ENCODE measurements at regions not wholly inside any gene's neighbourhood (a gene's known extent, or its start where the extent isn't known, plus 50 kb on each side); places are given as distances from the start of the nearest gene placed in this dataset.

DNA sequence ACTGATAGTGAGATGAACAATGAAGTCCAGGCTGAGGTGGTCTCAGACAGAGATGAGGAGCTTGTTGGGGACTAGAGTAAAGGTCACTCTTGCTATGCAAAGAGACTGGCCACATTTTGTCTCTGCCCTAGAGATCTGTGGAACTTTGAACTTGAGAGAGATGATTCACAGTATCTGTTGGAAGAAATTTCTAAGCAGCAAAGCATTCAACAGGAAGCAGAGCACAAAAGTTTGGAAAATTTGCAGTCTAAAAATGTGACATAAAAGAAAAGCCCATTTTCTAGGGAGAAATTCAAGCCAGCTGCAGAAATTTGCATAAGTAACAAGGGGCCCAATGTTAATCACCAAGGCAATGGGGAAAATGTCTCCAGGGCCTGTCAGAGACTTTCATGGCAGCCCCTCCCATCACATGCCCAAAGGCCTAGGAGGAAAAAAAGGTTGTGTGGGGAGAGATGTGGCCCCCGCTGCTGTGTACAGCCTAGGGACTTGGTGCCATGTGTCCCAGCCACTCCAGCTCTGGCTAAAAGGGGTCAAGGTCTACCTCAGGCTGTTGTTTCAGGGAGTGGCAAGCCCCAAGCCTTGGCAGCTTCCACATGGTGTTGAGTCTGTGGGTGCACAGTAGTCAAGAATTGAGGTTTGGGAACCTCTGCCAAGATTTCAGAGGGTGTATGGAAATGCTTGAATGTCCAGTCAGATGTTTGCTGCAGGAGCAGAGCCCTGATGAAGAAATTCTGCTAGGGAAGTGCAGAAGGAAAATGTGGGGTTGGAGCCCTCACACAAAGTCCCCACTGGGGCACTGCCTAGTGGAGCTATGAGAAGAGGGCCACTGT lies 262.8 kb downstream of the DKK2 start:
- TF ChIP-seq ZNF274 (IDR thresholded peaks at IDR 0.05; ENCODE audit: low read depth, low read length), result no peak
- no peak for TF ChIP-seq YY1 (IDR thresholded peaks at IDR 0.05; ENCODE audit: insufficient read depth, insufficient read length)
